Activated CD8-positive, alpha-beta memory T cell treated with anti-CD3 and anti-CD28 coated beads for 36 hours (primary cell): ENCODE measurements at regions not wholly inside any gene's neighbourhood (a gene's known extent, or its start where the extent isn't known, plus 50 kb on each side); places are given as distances from the start of the nearest gene placed in this dataset.

Experiments used
- CTCF ChIA-PET: fragments of 350-600 bp; sonication (Branson Sonifier 250); formaldehyde crosslinking; loops from one replicate; lab custom pipeline; 2021; ENCODE audit warnings: antibody characterized with exemption; lab: Charles Lee
- POLR2A ChIA-PET: fragments of 350-600 bp; sonication (Branson Sonifier 250); formaldehyde crosslinking; loops from one replicate; lab custom pipeline; 2021; ENCODE audit warnings: antibody characterized with exemption; lab: Charles Lee

DNA sequence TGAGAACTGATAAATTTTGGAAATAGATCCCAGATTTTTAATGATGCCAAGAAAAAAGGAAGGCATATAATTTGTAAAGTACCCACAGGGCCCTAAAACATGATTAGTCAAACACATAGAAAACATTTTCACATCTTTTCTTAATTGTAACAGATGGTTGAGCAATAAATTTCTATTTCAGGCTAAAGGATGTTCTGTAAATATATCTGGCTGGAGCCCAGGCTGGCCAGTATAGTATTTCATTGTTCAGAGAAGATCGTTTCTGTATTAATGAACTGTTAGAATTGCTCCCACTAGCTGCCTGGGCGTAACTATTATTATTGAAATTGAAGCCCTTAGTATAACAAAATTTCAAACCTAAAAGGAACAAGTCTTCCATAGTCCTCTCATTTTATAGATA lies 105.3 kb upstream of the SMC2 start:
- ChIA-PET POLR2A (no interaction called here), CTCF (no interaction called here)

DNA sequence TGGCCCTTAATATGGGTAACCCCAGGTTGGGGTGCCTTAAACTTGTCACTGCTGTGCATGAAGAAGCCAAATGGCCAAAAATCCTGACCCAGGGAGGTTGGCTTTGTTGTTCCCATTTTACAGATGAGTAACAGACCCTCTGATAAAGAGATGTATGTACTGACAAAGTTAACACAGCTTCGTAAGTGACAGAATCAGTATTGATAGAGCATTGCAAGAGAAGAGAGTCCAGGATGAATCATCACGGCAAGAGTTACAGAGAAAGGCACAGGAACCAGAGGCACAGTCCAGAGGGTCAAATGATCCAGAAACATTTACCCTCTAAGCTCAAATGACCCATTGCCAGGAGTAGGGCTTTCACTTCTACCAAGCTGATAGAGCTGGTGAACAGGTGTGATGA lies 103.8 kb upstream of the SMC2 start:
- CTCF ChIA-PET: no interaction called here

DNA sequence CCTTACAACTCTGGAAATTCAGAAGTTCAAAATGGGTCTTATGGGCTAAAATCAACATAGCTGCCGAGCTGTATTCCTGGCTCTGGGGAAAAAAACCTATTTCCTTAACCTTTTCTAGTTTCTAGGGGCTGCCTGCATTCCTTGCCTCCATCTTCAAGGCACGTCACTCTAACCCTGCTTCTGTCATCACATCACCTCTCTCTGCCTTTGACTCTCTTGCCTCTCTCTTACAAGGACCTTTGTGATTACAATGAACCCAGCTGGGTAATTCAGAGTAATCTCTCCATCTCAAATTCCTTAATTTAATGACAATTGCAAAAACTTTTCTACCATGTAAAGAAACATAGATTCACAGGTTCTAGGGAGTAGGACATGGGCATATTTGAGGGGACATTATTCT lies 103.1 kb upstream of the SMC2 start:
- POLR2A ChIA-PET: no interaction called here
- CTCF ChIA-PET: no interaction called here

More for the DNA sequence above, 103.8 kb upstream of the SMC2 start:
- POLR2A ChIA-PET: no interaction called here

DNA sequence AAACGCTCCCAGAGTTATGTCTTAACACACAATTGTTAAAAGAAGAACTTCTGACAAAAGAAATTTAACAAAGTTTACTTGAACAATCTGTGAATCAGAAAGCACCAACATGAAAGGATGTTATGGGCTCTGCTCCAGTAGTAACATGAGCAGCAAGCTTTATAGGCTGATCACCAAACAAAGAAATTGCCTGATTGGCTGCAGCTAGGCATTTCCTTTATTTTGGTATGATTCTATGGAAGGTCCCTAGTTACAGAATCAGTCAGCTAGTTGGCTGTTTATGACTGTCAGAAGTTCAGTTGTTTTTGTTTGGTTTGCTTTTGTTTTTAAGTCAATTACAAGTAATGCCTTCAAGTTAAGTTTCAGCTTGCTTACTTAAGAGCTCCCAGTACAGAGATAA lies 102.4 kb upstream of the SMC2 start:
- ChIA-PET CTCF (no interaction called here), POLR2A (interaction anchor here (0.5 kb wide), 1 partner anchor 103 kb away, joined by 3 read pairs; the partner anchor contains the start of gene SMC2)

DNA sequence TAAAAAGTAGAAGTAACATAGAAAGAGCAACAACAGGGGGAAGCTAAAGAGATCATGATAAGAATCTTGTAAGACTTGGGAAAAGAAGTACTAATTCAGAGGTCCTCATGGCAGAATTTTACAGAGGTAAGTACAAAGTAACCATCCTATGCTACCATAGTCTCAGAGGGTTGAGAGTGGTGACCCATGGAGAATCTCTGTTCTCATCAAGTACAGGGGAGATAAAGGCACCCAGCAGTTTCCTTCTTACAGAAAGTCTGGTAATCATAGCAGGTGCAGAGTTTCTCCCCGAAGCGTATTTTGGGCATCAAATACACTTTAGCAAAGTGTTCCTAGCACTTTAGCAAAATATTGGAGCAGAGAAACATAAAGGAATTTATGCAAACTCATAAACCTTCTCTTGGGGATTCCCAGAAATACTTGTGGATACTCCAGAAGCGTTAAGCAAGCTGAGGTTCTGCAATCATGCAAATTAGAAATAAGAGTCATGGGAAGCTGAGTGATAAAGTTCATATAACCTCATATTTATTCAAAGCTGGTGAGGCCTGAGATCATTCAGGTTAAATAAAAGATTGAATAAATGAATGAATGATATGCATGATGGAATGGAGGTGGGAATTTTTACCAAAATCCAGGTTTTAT lies 101.0 kb upstream of the SMC2 start:
- CTCF ChIA-PET: no interaction called here
- POLR2A ChIA-PET: no interaction called here

DNA sequence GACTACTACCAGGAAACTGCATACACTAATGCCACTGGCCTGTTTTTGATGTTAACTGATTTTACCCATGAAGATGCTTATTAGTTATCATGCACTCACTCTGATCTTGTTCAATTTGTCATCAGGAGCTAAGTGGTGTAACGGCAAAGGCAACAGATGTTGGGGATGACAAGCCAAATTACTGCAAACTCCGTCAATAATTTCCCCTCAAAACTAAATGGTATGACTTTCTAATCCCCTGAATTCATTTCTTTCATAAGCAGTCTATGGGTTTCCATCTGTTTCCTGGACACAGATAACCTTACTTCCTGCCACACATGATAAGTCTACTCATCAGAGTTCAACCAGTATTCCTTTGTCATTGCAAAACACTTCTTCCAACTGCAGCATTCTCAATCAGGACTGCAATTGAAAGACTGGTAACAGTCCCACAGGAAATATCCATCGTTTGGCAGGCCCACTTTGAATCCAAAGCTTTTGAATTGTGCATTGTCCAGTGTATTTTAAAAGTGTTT lies 96.2 kb upstream of the SMC2 start:
- ChIA-PET POLR2A (no interaction called here), CTCF (no interaction called here)

DNA sequence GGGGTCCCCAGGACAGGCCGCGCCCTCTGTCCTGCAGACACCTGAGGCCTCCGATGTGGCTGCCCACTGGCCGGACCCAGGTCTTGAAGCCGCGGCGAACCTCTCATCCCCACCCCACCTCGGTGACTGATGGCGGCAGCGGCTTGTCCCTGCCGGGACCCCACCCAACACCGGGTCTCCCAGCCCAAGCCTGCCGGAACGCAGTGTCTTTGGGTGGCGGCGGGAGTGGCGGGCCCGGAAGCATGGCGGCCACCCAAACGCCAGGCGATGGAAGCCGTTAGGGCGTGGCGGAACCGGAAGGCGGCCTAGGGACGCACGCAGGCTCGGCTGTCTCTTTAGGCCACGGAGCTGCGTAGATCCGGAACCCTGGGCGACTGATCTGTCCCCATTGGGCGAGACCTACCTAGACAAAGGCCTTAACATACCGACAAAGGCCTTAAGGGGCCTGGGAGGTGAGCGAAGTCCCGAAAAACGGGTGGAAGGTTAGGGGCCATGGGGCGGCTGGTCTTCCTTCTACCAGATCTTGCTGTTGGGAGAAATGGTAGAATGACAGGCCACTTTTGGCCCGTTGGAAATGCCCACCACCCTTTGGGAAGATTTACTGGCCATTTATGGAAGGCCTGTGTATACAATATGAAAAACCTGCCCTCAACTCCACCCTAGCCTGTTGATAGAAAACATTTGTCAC lies 94.6 kb upstream of the SMC2 start:
- ChIA-PET POLR2A (no interaction called here), CTCF (no interaction called here)

DNA sequence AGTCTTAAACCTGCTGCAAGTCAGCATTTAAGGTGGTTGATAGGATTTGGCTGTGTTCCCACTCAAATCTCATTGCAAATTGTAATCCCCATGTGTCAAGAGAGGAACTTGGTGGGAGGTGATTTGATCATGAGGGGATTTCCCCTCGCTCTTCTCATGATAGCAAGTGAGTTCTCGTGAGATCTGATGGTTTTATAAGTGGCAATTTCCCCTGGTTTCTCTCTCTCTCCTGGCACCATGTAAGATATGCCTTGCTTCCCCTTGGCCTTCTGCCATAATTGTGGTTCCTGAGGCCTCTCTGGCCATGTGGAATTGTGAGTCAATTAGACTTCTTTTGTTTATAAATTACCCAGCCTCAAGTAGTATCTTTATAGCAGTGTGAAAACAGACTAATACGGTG lies 84.3 kb upstream of the SMC2 start:
- ChIA-PET CTCF (no interaction called here), POLR2A (no interaction called here)

DNA sequence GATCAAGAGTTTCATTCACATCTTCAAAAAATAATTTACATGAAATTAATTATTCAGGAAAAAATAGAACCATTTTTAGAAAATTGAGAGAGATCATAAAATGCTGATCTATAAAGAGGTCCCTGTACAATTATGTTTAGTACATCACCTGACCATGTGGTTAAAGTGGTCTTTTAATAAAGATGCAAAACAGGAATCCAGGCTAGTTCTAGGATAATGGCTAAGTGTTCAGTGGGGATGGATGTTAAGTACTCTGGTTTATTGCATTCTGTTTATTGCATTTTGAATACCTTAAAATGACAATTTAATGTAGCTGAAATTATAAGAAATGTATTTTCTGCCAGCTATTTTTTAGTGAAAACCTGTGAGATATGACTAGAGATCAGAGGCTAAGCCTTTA lies 72.0 kb upstream of the SMC2 start:
- ChIA-PET POLR2A (no interaction called here), CTCF (no interaction called here)

DNA sequence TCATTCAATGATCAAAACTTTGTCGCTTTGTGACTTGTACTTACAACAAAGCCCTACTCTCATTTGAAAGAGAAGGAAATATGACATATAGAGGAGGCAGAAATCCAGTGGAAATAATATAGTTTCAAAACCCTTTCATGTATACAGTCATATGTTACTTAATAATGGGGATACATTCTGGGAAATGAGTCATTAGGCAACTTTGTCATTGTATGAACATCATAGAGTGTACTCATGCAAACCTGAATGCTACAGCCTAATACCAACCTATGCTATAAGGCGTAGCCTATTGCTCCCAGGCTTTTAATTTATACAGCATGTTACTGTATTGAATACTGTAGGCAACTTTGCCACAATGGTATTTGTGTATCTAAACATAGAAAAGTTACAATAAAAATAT lies 69.0 kb upstream of the SMC2 start:
- POLR2A ChIA-PET: no interaction called here
- CTCF ChIA-PET: no interaction called here

DNA sequence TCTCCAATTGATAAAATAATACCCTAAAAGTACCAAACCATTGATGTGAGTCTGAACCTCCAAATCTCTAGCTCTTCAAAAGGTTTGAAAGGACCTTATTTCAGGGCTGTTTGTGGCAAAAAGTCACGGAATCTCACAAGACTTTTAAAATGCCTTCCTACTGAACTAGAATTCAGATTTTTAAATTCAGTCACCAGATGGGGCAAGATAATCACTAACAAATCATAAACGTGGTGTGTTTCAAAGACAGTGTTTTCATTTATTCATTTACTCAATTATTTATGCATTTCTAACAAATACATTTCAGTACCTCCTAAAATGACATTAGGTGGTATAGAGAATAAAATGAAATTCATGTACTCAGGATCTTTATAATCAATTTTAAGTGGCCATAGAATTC lies 68.2 kb upstream of the SMC2 start:
- ChIA-PET POLR2A (no interaction called here), CTCF (no interaction called here)

DNA sequence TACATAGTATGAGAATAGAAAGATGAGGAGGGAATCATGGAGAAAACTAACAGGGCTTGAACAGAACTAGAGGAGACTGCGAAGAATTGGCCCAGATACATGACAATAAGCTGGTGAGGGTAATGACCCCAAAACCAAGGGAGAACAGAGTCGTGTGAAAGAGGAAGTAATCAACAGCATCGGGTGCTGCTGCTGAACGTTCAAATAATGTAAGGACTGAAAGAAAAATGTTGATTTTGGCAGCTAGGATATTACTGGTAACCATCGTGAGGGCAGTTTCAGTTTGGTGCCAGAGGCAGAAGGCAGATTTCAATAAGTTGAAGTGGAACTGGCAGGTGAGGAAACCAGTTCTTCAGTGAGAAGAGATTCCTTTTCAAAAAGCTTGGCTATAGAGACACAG lies 66.8 kb upstream of the SMC2 start:
- CTCF ChIA-PET: no interaction called here
- POLR2A ChIA-PET: no interaction called here

DNA sequence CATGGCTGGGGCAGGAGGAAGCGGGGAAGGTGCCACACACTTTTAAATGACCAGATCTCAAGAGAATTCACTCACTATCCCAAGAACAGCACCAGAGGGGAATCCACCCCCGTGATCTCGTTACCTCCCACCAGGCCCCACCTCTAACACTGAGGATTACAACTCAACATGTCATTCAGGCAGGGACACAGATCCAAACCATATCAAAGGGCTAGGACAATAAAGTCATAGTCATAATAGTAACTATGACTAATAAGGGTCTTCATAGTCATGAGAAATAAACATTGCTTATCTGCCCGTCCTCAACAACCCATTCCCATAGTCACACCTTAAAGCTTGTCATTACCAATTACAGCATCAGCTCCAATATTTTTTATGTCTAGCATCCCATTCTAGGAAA lies 65.3 kb upstream of the SMC2 start:
- POLR2A ChIA-PET: no interaction called here
- CTCF ChIA-PET: no interaction called here
